GM21390 (cell line): ENCODE measurements at regions not wholly inside any gene's neighbourhood (a gene's known extent, or its start where the extent isn't known, plus 50 kb on each side); places are given as distances from the start of the nearest gene placed in this dataset.
"Not testable (repeated sequence)": the region's sequence is repeated elsewhere in the genome, so short reads cannot be mapped to it uniquely, and the experiment has no call there.

ENCODE experiments used
- ATAC-seq: cut with Tn5 transposase; IDR thresholded peaks from one replicate; pipeline ENCODE4 v1.9.1; 2021; ENCODE audit not compliant: unreplicated experiment

GRCh38 chr20:24418731-24419130 is 50.7 kb upstream of the SYNDIG1 start:
- ATAC-seq, result no peak

- ATAC-seq, result no peak
Measured at GRCh38 chr20:24417485-24417884, 51.9 kb upstream of the SYNDIG1 start.

GRCh38 chr20:24415444-24415843 is 54.0 kb upstream of the SYNDIG1 start:
- ATAC-seq, result not testable (repeated sequence)

- ATAC-seq, result no peak
Measured at GRCh38 chr20:24411834-24412216, 57.6 kb upstream of the SYNDIG1 start.

- no peak for ATAC-seq
Measured at GRCh38 chr20:24411003-24411833, 58.2 kb upstream of the SYNDIG1 start.

GRCh38 chr20:24407151-24407550 is 62.3 kb upstream of the SYNDIG1 start:
- ATAC-seq, result no peak

- no peak for ATAC-seq
Measured at GRCh38 chr20:24406750-24407149, 62.7 kb upstream of the SYNDIG1 start.

- ATAC-seq, result no peak
Measured at GRCh38 chr20:24406251-24406650, 63.2 kb upstream of the SYNDIG1 start.

- ATAC-seq, result no peak
Measured at GRCh38 chr20:24405810-24406209, 63.6 kb upstream of the SYNDIG1 start.

GRCh38 chr20:24403406-24403805 is 66.0 kb upstream of the SYNDIG1 start:
- no peak for ATAC-seq

- ATAC-seq, result no peak
Measured at GRCh38 chr20:24402188-24402587, 67.2 kb upstream of the SYNDIG1 start.

- ATAC-seq, result no peak
Measured at GRCh38 chr20:24395151-24395550, 74.3 kb upstream of the SYNDIG1 start.

GRCh38 chr20:24393903-24394302 is 75.5 kb upstream of the SYNDIG1 start:
- ATAC-seq, result no peak

- ATAC-seq, result no peak
Measured at GRCh38 chr20:24392612-24393011, 76.8 kb upstream of the SYNDIG1 start.

- ATAC-seq, result no peak
Measured at GRCh38 chr20:24389686-24390085, 79.7 kb upstream of the SYNDIG1 start.

- ATAC-seq, result no peak
Measured at GRCh38 chr20:24388828-24389380, 80.5 kb upstream of the SYNDIG1 start.

GRCh38 chr20:24385547-24385946 is 83.9 kb upstream of the SYNDIG1 start:
- ATAC-seq, result no peak

- ATAC-seq, result no peak
Measured at GRCh38 chr20:24384865-24385264, 84.6 kb upstream of the SYNDIG1 start.

GRCh38 chr20:24382743-24383142 is 86.7 kb upstream of the SYNDIG1 start:
- ATAC-seq, result no peak

- ATAC-seq, result no peak
Measured at GRCh38 chr20:24382331-24382730, 87.1 kb upstream of the SYNDIG1 start.

- no peak for ATAC-seq
Measured at GRCh38 chr20:24381886-24382285, 87.5 kb upstream of the SYNDIG1 start.

- no peak for ATAC-seq
Measured at GRCh38 chr20:24379484-24379927, 89.9 kb upstream of the SYNDIG1 start.
